HG03135 (cell line): ENCODE measurements at regions not wholly inside any gene's neighbourhood (a gene's known extent, or its start where the extent isn't known, plus 50 kb on each side); places are given as distances from the start of the nearest gene placed in this dataset.
A peak's percentile ranks its signal among the peaks of the same experiment; 100 is the strongest.
"Not testable (repeated sequence)": the region's sequence is repeated elsewhere in the genome, so short reads cannot be mapped to it uniquely, and the experiment has no call there.

Experiments
- ATAC-seq: cut with Tn5 transposase; IDR thresholded peaks from one replicate; pipeline ENCODE4 v1.9.1; 2021; ENCODE audit warnings: mild to moderate bottlenecking, moderate library complexity; ENCODE audit not compliant: unreplicated experiment

DNA sequence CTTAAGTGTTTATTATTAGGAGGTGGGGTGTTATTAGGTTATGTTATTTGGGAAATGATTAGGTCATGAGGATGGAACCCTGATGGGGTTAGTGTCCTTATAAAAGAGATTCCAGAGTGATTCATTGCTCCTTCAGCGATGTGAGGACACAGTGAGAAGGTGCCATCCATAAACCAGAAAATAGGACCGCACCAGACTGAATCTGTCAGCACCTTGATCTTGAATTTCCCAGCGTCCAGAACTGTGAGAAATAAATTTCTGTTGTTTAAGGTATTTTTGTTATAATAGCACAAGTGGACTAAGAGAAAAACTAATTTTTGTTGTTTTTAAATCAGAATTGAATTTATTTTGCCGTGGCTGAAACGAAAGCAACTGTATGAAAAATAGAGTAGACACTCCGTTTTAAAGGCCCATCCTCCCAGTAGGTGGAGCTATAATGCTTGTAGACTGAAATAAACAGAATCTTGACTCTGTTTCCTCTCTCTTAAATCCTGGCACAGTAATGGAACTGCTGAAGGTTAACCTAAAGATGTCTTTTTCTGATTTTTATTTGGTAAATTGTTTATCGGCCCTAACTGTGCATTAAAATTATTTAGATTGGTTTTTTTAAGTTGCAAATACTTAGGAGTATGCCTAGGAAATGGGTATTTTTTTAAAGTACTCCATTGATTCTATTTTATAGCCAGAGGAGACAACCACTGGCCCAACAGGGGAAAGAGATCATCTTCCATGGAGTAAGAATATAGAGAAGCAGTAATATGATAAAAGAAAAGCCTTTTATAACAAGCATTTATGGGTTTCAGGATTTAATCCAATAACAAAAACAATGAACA is 133.2 kb upstream of the ADAMTS3 start:
- peak; percentile 60 for ATAC-seq

DNA sequence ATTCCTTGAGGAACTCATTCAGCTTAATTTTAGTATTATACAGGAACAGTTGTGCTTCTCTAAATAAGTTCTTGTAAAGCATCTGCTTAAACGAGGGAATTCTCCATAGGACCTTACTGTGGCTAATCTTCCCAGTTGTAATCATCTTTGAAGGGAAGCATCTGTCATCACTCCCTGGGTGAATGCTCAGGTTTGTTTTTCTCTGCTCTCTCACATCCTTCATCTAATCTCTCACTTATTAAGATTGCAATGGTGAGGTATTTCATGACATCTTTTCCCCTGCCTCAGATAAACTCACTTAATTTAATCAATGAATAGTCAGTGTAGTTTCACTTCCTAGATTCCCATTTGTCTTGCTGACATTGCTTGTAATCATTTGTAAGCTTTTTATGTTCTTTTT is 121.8 kb upstream of the ADAMTS3 start:
- peak; percentile 89 for ATAC-seq

DNA sequence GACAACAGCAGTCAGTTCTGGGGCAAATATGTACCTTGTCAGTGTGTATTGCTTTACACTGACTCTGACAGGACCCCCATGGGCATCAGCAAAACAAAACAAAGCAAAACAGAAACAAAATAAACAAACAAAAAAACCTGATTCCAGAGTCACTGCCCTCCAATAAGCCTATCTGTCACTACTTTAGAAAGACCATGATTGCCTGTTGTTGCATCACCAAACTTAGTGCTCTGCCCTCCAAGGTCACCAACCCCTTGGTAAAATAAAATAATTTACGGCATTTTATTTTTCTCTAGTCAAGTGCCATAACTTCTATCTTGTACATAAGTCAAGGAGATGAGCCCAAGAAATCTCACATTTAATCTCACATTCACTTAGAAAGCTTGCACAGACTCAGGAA is 120.9 kb upstream of the ADAMTS3 start:
- ATAC-seq: no peak

DNA sequence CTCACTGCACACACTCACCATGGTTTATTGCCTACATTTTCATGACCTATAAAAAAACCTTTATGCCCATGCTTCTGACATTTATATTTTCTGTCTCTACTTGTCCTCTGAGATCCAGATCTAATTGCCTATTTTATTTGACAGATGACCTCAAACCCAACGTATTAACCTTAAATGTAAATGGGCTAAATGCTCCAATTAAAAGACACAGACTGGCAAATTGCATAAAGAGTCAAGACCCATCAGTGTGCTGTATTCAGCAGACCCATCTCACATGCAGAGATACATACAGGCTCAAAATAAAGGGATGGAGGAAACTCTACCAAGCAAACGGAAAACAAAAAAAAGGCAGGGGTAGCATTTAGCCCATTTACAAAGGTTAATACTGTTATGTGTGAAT is 117.4 kb upstream of the ADAMTS3 start:
- ATAC-seq: not testable (repeated sequence)

- no peak for ATAC-seq
These were observed 110.6 kb upstream of the ADAMTS3 start for GRCh38 chr4:72679666-72680065.

DNA sequence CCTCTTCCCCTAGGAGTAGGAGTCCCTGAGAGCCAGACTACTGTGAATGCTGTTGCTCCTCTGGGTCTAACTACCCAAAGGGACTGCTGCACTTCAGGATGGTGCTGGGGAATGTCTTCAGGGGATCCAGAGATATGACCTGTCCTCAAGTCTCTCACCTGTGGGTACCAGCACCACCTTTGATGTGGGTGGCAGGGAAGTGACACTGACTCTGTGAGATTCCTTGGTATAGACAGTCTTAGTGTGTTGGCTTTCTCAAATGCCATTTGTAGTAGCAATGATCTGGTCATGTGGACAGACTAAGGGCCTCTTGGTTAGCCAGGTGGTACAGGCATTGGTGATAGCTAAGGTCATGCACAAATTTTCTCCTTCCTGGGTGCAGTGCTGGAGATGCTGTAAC is 108.9 kb upstream of the ADAMTS3 start:
- no peak for ATAC-seq

- no peak for ATAC-seq
These were observed 108.2 kb upstream of the ADAMTS3 start for GRCh38 chr4:72677265-72677664.

- no peak for ATAC-seq
These were observed 103.0 kb upstream of the ADAMTS3 start for GRCh38 chr4:72671980-72672379.

- ATAC-seq: no peak
These were observed 101.5 kb upstream of the ADAMTS3 start for GRCh38 chr4:72670521-72670920.

DNA sequence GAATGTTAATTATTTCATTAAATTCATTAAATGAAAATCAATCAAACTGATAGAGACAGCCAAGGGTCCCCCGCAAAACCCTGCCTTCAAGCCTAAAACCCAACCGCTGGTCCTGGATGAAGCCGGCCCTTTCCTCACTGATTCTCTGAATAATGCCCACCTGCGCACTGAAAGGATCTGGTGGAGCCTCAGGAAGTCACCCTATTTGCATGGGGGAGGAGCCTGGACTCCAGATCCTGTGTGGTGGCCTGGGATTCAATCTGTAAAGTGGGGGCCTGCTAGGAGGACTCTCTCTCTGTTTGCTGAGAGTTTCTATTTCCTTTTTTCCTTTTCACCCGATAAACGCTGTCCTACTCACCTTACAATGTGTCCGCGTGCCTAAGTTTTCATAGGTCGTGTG is 97.9 kb upstream of the ADAMTS3 start:
- no peak for ATAC-seq

- ATAC-seq: no peak
These were observed 96.3 kb upstream of the ADAMTS3 start for GRCh38 chr4:72665171-72665968.

- no peak for ATAC-seq
These were observed 94.8 kb upstream of the ADAMTS3 start for GRCh38 chr4:72663828-72664227.

DNA sequence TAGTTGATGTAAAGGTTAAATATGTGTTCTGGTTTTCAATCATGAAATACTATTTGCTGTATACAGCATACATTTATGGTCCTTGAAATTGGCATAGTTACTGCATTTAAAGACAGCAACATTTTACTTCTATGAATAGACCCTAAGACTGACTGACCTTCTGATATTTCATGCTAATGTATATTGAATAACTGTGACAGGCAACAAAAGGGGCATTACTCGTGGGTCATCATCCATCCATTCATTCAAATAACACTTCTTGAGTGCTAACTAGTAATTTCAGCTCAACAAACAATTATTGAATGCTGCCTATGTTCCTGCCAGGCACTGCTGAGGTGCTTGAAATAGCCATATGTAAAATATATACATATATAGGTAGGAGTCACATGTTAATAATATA is 92.8 kb upstream of the ADAMTS3 start:
- ATAC-seq: no peak

DNA sequence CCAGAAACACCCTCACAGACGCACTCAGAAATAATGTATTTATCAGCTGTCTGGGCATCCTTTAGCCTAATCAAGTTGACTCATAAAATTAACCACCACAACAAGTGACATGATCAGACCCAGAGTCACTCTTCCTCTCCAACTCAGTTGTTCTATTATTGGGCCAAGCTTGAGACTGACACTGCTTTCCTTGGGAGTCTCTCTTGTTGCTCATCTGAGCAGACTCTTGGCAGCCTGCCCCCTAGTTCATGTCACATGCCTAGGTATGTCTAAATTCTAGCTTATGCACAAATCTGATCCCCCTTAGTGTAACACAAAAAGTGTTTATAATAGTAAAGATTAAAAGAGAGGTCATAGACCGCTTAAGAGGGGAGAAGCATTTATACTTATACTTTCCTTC is 72.6 kb upstream of the ADAMTS3 start:
- no peak for ATAC-seq

GRCh38 chr4:72636866-72637265 is 67.8 kb upstream of the ADAMTS3 start:
- ATAC-seq: not testable (repeated sequence)

DNA sequence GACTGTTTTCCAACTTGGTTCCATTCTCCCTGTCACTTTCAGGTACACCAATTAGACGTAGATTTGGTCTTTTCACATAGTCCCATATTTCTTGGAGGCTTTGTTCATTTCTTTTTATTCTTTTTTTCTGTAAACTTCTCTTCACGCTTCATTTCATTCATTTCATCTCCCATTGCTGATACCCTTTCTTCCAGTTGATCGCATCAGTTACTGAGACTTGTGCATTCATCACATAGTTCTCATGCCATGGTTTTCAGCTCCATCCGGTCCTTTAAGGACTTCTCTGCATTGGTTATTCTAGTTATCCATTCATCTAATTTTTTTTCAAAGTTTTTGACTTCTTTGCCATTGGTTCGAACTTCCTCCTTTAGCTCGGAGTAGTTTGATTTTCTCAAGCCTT is 66.9 kb upstream of the ADAMTS3 start:
- not testable (repeated sequence) for ATAC-seq

DNA sequence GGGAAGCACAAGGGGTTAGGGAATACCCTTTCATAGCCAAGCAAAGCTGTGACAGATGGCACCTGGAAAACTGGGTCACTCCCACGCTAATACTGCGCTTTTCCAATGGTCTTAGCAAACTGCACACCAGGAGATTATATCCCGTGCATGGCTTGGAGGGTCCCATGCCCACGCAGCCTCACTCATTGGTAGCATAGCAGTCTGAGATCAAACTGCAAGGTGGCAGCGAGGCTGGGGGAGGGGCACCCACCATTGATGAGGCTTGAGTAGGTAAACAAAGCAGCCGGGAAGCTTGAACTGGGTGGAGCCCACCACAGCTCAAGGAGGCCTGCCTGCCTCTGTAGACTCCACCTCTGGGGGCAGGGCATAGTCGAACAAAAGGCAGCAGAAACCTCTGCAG is 63.2 kb upstream of the ADAMTS3 start:
- not testable (repeated sequence) for ATAC-seq

DNA sequence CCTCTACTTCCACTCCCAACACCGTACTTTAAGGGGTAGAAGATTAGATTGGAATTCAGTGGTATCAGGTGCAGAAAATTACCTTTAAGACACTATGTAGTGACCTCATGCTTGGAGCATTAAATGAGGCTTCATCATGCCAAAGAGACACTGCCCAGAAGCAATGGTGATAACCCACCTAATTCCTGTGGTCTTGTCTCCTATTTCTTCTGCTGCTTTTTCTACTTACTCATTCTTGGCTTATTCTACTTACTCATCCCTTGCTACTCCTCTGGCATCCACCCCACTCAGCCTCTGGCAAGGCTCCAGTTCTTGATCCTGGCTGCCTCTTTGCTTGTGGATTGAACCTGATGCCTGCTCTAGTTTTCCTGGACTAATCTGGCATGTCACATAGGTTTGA is 62.3 kb upstream of the ADAMTS3 start:
- no peak for ATAC-seq

DNA sequence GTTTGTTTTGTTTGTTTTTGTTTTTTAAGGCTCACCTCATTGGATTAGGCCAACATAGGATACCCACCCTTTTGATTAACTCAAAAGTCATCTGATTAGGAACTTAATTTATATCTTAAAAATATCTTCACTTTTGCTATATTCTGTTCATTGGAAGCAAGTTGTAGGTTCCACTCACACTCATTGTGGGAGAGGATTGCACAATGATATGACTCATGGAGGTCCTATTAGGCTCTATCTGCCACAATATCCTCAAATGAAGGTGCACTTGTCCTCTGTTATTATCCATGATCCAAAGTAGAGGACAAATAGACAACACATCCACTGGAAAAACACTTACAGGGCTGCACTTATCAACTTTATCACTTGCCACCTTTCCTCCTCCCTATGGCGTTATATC is 60.5 kb upstream of the ADAMTS3 start:
- ATAC-seq: no peak

GRCh38 chr4:72627723-72628122 is 58.7 kb upstream of the ADAMTS3 start:
- ATAC-seq: no peak
